Right hindlimb (tissue), 1 donor: ENCODE measurements at regions not wholly inside any gene's neighbourhood (a gene's known extent, or its start where the extent isn't known, plus 50 kb on each side); places are given as distances from the start of the nearest gene placed in this dataset.
"Not testable (repeated sequence)": the region's sequence is repeated elsewhere in the genome, so short reads cannot be mapped to it uniquely, and the experiment has no call there.

Experiments used
- DNase-seq: peaks from one replicate; pipeline ENCODE4 v3.0.0-alpha.2; 2018

GRCh38 chr10:125232841-125233240, 72.5 kb upstream of the CTBP2 start:
- no peak for DNase-seq

GRCh38 chr10:125231813-125232475, 71.6 kb upstream of the CTBP2 start:
- DNase-seq, result no peak

GRCh38 chr10:125231116-125231812, 70.9 kb upstream of the CTBP2 start:
- no peak for DNase-seq

DNA sequence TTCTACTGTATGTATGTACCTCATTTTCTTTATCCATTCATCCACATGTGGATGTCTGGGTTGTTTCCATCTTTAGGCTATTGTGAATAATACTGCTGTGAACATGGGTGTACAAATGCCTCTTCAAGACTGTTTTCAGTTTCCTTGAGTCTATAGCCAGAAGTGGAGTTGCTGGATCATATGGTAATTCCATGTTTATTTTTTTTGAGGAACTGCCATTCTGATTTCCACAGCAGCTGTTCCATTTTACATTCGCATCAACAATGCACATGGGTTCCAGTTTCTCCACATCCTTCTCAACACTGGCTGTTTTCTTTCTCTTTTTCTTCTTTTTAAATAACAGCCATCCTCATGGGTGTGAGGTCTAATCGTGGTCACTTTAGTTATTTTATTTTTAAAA, 69.9 kb upstream of the CTBP2 start:
- no peak for DNase-seq

GRCh38 chr10:125228245-125228940, 68.0 kb upstream of the CTBP2 start:
- not testable (repeated sequence) for DNase-seq

GRCh38 chr10:125227546-125227945, 67.2 kb upstream of the CTBP2 start:
- no peak for DNase-seq

- no peak for DNase-seq
Observed at GRCh38 chr10:125226823-125227222, 66.5 kb upstream of the CTBP2 start.

GRCh38 chr10:125226005-125226404, 65.6 kb upstream of the CTBP2 start:
- DNase-seq, result no peak

GRCh38 chr10:125225051-125225450, 64.7 kb upstream of the CTBP2 start:
- DNase-seq, result no peak

GRCh38 chr10:125222515-125223308, 62.3 kb upstream of the CTBP2 start:
- no peak for DNase-seq

DNA sequence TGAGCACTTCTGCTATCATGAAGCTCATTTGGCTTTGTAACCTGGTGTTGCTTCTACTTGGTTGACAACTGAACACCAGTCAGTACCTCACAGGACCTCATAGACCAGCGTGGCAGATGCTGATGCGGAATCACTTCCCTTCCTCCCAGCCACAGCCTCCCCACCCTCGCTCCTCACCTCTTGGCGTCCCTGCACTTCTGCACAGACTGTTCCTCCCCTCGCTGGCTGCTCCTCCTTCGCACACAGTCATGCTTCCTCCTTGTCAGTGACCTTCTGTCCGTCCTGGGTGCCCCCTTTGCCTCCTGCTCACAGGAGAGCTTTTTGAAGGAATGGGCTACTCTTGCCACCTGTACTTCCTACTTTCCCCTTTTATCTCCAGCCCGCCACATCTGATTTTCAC, 61.4 kb upstream of the CTBP2 start:
- no peak for DNase-seq

- DNase-seq, result no peak
Observed at GRCh38 chr10:125219776-125220175, 59.4 kb upstream of the CTBP2 start.

- DNase-seq, result no peak
Observed at GRCh38 chr10:125218967-125219366, 58.6 kb upstream of the CTBP2 start.

DNA sequence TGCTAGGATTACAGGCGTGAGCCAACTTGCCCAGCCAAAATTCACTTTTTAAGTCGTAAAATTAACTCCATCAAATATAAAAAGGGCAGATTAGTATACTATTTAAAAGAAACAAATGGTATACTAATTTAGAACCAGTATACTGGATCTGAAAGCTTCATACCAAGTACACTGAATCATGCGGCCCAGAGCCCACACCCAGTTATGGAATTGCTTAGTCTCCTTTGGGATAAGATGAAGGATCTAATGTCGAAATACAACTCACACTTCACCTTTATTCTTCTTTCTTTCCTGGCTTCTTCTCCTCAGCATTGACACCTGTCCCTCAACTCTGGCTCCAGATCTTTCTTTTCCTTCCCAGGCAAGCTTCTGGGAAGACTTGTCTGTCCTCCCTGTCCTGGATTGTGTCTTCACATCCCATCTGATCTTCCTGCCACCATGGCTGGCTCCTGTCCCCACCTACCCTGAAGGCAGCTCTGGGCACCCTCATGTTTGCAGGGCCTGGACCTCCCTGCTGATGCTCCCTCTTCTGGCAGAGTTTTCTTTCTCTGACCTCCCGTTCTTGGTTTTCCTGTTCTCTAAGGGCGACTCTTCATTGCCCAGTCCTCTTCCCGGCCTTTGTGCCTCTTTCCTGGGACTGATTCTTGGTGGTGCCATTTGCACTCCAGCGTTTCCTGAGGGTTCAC, 57.8 kb upstream of the CTBP2 start:
- DNase-seq, result no peak

GRCh38 chr10:125216861-125217260, 56.5 kb upstream of the CTBP2 start:
- no peak for DNase-seq

- DNase-seq, result no peak
Observed at GRCh38 chr10:125216309-125216708, 55.9 kb upstream of the CTBP2 start.

GRCh38 chr10:125214283-125214570, 53.9 kb upstream of the CTBP2 start:
- DNase-seq, result no peak

GRCh38 chr10:125213541-125214282, 53.3 kb upstream of the CTBP2 start:
- DNase-seq, result no peak

DNA sequence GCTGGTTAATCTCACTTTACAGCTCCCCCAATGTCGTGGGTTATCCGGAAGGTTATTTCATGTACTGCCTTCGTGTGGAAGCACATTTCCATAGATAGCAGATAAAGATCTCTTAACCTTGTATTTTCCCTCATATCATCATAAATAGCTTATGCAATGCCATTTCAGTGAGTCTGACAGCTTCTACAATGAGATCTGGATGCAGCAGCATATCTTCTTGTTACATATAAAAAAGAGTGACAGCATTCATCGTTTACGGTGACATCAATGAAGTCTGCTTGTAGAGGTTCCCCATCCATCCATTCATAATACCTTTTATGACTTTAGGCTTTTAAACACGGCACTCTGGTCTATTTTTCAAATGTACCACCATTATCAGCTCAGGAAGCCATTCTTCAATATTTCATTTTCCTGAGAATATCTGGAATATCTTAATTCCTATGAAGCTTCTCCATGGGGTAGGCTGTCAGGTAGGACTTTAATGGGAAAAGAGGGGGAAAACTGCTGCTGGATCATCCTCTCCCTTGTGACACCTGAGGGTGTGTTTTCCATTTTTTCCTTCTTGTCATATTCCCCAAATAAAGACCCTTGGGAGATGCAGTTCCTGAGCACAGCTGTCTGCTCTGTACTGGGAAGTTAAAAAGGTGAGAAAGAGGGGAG, 51.9 kb upstream of the CTBP2 start:
- DNase-seq, result no peak
